ENCODE measurements at regions not wholly inside any gene's neighbourhood (a gene's known extent, or its start where the extent isn't known, plus 50 kb on each side); places are given as distances from the start of the nearest gene placed in this dataset.
"Not testable (repeated sequence)": the region's sequence is repeated elsewhere in the genome, so short reads cannot be mapped to it uniquely, and the experiment has no call there.

DNA sequence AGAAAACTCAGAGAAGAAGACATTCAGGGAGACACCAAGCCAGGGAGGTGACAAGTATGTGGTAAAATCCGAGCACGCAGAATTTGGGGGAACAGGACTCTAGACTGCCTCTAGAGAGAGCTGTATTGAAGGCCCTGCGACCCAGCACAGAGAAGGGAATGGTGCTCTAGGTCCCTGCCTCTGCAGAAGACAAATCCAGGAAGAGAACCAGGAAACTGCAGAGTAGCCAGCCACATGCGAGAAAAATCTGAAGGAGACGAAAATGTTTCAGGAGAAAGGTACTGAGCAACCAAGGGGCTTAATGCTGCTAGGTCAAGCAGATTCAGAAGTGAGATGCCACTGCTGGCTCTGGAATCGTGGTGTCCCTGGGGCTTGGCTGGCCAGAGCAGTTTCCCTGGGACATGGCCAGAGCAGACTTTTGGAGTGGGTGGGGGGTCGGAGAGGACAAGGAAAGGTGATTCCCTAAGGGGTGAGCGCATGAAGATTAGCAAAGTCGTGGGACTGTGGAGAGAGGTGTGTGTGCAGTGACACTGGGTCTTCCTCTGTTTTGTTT lies 158.0 kb upstream of the KLF6 start:
- DNase-seq (ENCODE audit: low read depth in 4 of 4, low spot score in 3 of 4), result no peak

DNA sequence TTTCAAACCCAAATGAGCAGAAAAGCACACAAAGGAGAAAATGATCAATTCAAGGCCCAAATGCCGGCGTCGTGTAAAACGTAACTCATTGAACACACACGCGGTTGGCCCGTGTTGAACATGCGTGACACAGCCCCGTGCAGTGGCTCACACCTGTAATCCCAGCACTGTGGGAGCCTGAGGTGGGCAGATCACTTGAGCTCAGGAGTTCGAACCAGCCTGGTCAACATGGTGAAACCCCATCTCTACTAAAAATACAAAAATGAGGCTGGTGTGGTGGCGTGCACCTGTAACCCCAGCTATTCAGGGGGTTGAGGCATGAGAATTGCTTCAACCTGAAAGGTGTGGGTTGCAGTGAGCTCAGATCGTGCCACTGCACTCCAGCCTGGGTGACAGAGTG lies 156.7 kb upstream of the KLF6 start:
- no peak for DNase-seq (ENCODE audit: low read depth in 4 of 4, low spot score in 3 of 4)

DNA sequence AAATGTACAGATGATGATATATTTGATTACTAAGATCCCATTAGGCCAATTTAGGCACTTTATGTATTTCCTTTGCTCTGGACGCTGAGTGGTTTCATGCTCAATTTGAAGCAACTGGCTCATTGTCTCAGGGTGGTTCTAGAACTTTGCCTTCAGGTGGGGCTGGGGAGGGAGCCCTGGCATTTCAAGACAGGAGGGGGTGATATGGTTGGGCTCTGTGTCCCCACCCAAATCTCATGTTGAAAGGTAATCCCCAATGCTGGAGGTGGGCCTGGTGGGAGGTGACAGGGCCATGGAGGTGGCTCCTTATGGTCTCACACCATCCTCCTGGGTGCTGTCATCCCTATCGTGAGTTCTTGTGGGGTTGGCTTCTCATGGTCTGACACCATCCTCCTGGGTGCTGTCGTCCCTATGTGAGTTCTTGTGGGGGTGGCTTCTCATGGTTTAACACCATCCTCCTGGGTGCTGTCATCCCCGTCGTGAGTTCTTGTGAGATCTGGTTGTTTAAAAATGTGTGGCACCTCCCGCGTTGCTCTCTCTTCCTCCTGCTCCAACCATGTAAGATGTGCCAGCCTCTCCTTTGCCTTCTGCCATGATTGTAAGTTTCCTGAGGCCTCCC lies 151.5 kb upstream of the KLF6 start:
- no peak for DNase-seq (ENCODE audit: low read depth in 4 of 4, low spot score in 3 of 4)

DNA sequence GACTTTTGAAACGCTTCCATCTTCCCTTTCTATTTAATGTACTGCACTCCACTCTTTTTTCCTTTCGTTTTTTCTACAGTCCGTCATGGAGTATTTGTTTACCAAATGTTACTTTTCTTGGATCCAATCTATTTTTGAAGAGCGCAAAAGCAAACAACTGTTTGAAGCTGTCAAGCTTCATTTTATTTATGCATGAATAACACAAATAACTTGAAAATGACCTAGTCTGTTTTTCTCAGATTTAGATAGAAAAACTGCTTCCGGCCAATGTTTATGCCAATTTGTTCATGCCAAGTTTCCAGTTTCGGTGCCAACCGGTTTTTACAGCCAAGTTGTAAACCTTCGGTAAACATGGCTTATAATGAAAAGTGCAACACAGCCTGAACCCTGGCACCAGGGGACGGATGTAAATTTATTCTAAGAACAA lies 150.9 kb upstream of the KLF6 start:
- no peak for DNase-seq (ENCODE audit: low read depth in 4 of 4, low spot score in 3 of 4)

DNA sequence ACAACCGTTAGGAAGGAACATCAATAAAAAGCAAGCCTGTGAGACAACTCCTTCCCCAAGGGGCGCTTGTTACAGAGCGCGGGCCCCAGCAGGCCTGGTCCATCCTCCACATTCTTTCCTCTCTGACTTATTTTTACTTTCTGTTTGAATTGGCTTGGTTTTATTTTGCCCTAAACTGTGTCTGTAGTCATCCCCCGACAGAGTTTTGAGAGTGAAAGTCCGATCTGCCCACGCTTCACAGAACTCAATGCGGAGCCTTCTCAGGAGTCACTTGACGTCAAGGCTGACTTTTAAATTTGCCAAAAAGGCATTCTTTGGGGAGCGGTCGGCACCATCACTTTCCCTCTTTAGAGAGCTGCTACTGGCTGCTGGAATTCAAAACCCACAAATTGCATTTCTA lies 150.1 kb upstream of the KLF6 start:
- DNase-seq (ENCODE audit: low read depth in 4 of 4, low spot score in 3 of 4), result no peak

DNA sequence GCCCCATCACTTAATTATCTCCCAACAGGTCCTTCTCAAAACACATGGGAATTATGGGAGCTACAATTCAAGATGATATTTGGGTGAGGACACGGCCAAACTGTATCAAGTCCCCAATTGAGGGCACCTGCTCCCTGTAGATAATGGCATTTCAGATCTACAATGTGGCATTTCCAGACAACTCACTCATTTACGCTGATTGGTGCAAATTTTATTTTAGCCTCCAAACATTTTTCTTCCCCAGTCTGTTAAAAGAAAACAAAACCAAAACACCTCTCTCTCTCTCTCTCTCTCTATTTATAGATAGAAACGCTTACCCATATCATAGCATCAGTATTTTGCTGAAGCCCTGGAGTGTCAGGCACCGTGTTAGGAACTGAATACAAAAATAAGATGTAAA lies 148.7 kb upstream of the KLF6 start:
- DNase-seq (ENCODE audit: low read depth in 4 of 4, low spot score in 3 of 4), result no peak

DNA sequence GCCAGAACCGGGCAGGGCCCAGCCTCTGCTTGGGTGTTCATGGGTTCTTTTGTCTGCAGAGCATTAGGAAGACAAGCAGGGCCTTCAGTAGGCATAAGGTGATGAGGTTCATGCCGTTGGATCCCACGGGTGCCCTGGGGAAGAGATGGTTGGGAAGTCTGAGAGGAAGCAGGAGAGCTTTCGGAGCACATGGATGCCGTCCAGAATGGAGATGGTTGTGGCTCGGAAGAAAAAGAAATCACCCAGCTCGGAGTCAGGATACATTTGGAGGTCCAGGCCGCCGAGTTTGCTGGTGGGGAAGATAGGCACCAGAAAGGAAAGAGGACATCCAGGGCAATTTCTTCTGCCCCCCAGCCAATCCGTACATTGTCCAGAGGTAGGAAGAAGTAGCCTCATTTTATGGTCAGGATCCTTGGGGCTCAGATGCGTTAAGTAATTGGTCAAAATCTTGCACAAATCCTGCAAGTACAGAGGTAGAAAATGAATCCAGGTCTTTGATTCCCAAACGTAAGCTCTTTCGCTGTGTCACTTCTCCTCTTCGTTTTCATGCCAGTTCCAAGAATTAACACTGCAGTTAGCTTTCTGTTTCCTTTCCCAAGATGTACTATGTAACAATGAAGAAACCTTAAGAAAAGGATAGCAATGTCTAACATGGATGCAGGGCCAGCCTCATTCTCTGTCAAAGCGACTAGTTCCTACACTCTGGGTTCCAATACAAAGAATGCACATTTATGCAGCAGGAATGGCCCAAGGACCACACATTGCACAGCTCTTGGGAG lies 147.8 kb upstream of the KLF6 start:
- no peak for DNase-seq (ENCODE audit: low read depth in 4 of 4, low spot score in 3 of 4)

DNA sequence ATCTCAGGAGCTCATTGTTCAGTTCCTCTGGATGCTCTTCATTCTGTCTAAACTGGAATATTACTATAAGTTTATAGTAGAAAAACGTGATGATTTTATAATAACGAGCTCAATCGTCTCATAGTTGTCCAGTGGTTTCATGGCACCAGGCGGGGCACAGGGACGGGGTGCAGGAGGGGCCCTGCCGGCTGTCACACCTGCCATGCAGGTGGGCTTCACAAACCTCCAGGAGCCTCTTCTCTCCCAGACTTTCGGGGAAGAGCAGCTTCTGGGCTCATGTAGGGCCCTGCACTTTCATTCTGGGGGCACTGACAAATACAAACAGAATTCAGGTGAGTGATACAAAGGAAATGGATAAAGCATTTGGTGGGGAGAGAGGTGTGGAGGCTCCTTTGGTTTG lies 146.9 kb upstream of the KLF6 start:
- no peak for DNase-seq (ENCODE audit: low read depth in 4 of 4, low spot score in 3 of 4)

DNA sequence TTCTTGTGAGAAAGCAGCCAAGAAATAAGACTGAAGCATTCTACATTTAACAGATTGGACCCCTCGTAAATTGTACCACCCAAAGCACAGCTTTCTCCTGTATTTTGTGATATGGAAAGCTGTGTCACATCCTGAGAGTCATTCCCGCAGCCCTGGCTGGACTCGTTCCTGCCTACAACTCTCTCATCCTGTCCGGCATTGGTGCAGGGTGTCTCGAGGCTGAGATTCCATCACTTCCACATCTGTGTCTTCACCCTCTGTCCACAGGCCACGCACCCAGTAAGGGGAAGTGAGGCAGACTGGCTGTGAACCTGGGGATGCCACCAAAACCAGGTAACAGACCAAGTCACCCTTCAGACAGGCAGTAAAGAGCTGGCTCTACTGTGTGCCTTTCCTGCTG lies 146.2 kb upstream of the KLF6 start:
- no peak for DNase-seq (ENCODE audit: low read depth in 4 of 4, low spot score in 3 of 4)

DNA sequence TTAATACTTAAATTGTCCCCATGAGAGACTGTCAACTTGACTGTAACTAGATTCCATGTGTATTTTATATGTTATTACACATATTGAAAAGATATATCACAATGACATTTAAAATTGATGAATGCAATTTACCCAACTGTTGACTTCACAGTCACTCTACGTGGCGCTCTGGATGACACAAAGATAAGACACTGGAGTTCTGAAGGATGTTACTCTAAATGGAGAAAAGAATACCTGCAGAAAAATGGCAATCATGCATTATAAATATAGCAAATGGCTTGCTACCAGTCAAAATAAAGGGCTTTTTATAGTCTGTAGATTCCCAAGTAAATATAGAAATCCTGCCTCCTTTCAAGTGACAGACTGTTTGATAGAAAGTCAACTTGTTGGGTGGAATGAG lies 143.6 kb upstream of the KLF6 start:
- no peak for DNase-seq (ENCODE audit: low read depth in 4 of 4, low spot score in 3 of 4)

DNA sequence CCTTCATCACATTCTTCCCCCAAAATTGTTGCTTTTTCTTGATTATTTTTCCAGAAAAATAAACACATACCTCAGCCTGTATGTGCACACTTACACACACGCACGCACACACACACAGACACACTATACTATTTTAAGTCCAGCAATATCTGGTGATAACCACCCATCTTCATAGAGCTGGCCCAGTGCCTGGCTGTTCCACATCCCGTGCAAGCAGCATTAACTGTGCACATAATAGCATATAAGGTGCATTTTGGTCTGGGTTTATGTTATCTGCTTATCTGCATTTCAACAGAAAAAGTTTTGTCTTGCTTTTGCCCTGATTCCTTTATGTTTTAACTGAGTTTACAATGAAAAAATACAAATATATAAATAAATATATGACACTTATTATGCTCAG lies 143.1 kb upstream of the KLF6 start:
- no peak for DNase-seq (ENCODE audit: low read depth in 4 of 4, low spot score in 3 of 4)

DNA sequence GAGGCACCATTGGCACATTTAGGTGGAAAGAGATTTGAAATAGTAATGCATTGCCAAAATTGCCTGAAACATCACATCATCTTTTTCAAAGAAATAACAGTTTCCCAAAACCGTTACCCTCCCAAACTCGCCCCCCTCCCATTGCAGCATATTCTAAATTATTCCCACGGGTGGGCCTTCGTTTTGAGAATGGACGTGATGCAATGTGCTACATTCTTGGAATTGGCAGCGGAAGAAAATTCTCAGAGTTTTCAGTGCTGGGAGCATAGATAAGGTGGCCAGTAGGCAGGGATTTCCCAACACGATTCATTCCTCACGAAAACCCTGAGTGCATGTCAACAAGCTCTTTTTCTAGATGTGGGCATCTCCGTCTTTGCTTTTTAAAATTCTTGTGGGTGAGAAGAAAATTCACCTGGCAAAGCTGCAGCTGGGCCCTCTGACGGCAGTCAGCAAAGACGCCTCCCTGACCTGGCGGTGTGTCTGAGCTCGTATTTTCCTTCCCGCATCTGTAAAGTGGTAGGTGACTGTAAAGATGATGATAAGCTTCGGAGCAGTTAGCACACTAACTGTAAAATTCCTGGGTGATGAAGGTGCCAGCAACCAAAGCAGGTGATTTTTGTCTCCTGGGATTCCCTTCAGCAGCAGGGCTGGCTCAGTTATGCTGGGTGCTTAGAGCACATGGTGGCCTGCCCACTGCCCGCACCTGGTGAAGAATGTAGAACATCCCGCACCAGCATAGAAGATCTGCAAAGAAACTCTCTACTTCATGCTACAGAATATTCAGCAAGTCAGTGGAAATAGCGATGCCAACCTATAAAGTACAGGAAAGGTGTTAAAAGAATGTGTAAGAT lies 141.9 kb upstream of the KLF6 start:
- DNase-seq (ENCODE audit: low read depth in 4 of 4, low spot score in 3 of 4), result no peak

DNA sequence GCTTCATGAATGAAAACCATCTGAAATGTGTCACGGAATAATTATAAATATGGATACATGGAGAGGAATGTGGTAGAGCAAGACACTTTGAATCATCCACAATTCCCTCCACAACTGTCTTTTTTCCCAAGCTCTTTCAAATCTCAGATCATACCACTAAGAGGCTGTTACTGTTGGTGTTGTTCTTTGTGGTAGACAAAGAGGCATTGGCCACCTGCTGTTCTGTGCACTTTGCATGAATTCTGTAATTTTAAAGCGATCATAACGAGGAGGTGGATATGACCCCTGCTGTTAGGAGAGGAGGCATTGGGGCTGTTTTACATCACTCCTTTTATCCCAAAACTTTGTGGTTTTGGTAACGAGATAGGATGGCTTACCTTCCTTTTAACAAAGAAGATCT lies 141.2 kb upstream of the KLF6 start:
- DNase-seq (ENCODE audit: low read depth in 4 of 4, low spot score in 3 of 4), result no peak

DNA sequence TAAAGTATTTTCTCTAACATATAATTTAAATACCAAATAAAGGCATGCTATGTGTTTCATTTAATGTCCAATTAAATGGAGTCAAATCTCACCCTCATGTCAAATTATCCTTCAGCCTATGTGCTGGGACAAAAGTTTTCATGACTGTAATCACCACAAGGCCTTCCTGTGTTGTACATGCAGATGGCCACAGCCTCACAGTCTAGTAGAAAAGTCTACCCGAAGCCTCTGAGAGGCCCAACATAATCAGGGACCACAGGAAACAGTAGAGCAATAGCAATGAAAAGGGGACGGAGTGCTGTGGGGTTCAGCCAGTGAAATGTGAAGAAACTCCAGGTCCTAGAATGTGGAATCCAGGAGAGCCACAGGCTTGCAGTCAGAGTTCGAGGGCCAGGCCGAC lies 140.2 kb upstream of the KLF6 start:
- DNase-seq (ENCODE audit: low read depth in 4 of 4, low spot score in 3 of 4), result no peak

DNA sequence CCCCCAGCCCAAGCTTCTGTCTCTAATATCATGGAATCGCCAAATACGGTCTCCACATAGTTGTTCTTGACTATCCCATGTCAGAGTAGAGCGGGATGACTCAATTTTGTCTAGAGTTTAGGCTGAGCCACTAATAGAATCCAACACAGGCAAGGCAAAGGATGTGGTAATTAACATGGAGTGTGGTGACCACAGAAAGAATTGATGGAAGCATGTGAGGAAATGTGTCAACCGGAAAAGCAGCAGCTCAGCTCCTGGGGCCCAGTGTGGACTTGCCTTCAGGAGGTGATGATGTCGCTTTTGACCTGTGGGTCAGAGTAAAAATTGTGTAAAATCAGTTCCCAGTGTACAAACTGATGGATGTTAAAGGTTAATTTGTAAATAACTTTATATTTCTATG lies 139.3 kb upstream of the KLF6 start:
- DNase-seq (ENCODE audit: low read depth in 4 of 4, low spot score in 3 of 4), result no peak

DNA sequence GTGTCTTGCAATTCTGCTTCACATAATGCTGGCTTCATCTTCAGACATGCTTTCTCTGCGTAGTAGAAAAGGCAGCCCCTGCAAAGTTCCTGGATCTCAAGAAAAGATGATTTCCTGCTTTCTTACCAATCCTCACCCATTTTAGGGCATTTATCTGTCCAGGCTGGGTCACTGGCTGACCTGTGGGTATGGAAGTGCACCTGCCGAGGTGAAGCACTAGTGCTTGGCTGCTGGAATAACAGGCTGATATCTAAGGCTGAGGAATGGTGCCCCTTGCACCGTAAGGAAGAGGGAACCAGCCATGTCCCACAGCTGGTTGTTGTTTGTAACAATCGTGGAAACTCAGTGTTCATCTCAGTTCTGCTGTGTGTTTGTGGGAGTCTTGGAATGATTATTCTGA lies 138.0 kb upstream of the KLF6 start:
- no peak for DNase-seq (ENCODE audit: low read depth in 4 of 4, low spot score in 3 of 4)

DNA sequence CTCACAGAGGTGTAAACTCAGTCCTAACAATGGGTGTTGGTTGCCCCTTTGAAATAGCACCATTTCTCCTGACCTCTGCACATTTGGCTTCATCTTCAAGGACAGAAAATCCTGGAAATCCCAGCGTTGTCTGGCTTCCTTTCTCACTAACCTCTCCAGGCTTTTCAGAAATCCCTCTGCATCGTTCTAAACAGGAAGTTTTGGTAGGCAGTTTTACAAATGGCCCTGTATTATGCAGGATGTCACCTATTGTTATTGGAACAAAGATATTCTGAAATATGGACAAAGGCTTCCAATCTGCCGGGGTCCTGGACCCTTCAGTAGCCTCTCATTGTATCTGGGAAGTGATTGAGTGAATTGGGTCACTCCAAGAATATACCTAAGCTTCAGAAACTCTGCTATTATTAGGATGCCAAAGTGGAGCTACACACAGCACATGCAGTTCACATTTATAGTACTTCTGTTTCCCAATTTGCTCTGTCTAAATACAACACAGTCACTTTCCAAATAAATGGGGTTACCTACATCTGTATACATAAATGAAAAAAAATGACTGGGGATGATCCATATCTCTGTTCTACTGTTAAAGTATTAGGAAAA lies 134.8 kb upstream of the KLF6 start:
- no peak for DNase-seq (ENCODE audit: low read depth in 4 of 4, low spot score in 3 of 4)

DNA sequence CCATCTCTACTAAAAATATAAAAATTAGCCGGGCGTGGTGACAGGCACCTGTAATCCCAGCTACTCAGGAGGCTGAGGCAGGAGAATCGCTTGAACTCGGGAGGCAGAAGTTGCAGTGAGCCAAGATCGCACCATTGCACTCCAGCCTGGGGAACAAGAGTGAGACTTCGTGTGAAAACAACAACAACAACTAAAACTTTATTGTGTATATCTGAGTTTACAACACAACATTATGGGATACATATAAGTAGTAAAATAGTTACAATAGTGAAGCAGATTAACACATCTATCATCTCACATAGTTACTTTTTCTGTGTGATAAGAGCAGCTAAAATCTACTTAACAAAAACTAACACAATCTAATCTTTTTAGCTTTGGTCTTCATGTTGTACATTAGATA lies 132.4 kb upstream of the KLF6 start:
- not testable (repeated sequence) for DNase-seq (ENCODE audit: low read depth in 4 of 4, low spot score in 3 of 4)

DNA sequence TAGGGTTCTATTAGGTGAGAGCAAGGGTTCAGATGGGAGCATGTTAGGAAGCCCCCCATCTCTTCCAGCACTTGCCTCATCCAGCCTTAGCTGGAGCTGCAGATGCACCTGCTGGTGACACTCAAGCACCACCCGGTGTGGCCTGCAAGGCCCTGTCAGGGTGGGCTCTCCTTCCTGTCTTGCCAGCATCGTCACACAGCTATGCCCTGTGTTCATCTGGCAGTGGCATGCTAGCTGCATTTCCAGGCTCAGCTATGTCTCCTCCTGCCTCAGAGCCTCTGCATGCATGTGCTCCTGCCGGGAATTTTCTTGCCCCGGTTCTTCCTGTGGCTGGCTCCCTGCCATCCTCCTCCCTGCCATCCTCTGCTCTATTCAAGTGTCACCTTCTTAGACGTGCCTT lies 129.7 kb upstream of the KLF6 start:
- DNase-seq (ENCODE audit: low read depth in 4 of 4, low spot score in 3 of 4), result no peak

DNA sequence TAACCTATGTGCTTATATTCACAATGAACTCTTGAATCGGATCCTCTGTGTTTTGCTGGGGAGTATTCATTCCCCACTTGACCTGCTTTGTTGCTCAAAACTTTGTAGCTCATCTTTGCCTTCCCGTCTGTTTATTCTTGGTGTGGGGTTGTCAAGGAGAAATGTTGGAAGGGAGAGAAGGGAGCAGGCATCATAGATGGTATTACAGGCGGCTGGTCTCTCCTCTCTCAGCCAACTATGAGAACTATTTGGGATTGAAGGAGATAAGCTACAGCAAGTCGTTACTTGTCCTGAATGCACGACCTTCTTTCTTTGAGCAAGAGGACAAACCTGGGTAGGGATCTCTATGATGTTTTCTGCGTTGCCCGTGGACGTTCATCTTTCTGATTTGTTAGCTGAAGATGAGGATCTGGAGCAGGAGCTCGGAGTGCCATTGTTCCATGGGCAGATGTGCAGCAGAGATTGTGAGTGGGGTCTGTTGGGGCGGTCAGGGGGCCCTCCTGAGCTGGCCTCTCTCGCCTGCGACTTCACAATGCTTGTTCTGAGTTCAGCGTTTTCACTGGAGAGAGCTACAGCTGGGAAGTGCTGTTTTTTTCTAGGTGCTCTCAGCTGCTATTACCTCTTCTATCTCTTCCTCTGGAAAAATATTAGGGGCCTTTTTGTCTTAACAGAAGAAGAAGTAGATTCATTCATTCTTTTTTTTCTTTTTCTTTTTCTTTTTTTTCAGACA lies 126.9 kb upstream of the KLF6 start:
- DNase-seq (ENCODE audit: low read depth in 4 of 4, low spot score in 3 of 4), result no peak
